Transverse colon (tissue), 4 donors: ENCODE measurements at regions not wholly inside any gene's neighbourhood (a gene's known extent, or its start where the extent isn't known, plus 50 kb on each side); places are given as distances from the start of the nearest gene placed in this dataset.
"Not testable (repeated sequence)": the region's sequence is repeated elsewhere in the genome, so short reads cannot be mapped to it uniquely, and the experiment has no call there.

Experiments used
- DNase-seq: peaks from one replicate; pipeline ENCODE4 v3.0.0-alpha.2; 2019
- H3K27ac ChIP-seq, 4 donors: fragments of 200-600 bp; sonication (generic); 2 replicates each; pipeline ENCODE4 v1.5.1; 2016 to 2018; ENCODE audit warnings: inconsistent platforms in 4 of 4
- H3K27me3 ChIP-seq: fragments of 200-600 bp; sonication (generic); 2 replicates; pipeline ENCODE4 v1.5.1; 2017; ENCODE audit warnings: inconsistent platforms
- H3K36me3 ChIP-seq, 4 donors: fragments of 200-600 bp; sonication (generic); 2 replicates each; pipeline ENCODE4 v1.5.1; 2017 to 2019; ENCODE audit warnings: inconsistent platforms in 4 of 4
- H3K4me1 ChIP-seq, 4 donors: fragments of 200-600 bp; sonication (generic); 2 replicates each; pipeline ENCODE4 v1.5.1; 2017 to 2020; ENCODE audit warnings: inconsistent platforms in 4 of 4
- H3K4me3 ChIP-seq, 4 donors: fragments of 200-600 bp; sonication (generic); 1 replicate in 1 of 4; 2 replicates in 3 of 4; pipeline versions ENCODE4 v1.5.1 to v1.6.1; 2017 to 2019; ENCODE audit warnings: inconsistent platforms in 4 of 4
- H3K9me3 ChIP-seq, 2 donors: fragments of 200-600 bp; sonication (generic); 2 replicates each; pipeline ENCODE4 v1.5.1; 2017 to 2019; ENCODE audit warnings: inconsistent platforms in 2 of 2
- EP300 ChIP-seq: sonication (generic); formaldehyde crosslinking; IDR thresholded peaks from one replicate; pipeline ENCODE4 v1.6.1; 2017; ENCODE audit warnings: antibody characterized with exemption, low read depth
- POLR2A ChIP-seq: fragments of 450-650 bp; IDR thresholded peaks from one replicate; pipeline ENCODE4 v1.6.1; 2016; ENCODE audit warnings: antibody characterized with exemption, mild to moderate bottlenecking, moderate library complexity
- POLR2AphosphoS5 ChIP-seq, 3 donors: sonication (generic); formaldehyde crosslinking; IDR thresholded peaks; one replicate each; pipeline ENCODE4 v1.6.1; 2016; ENCODE audit warnings: antibody characterized with exemption in 3 of 3
- WGBS, 2 donors: methylation state at CpG; one replicate each; pipeline ENCODE4 v1.1.5; 2018; ENCODE audit warnings: low coverage in 1 of 2; 5-methylcytosine and 5-hydroxymethylcytosine counted together
- in situ Hi-C, 4 donors: fragments of 200-750 bp; cut with MboI; loops; one replicate each; pipeline versions ENCODE4 v1.15.0 to v1.15.1; 2017; ENCODE audit warnings: low sequenced_read_pairs in 3 of 4, low pct_ligation_motif_present in 1 of 4, low pct_unique_long_range_greater_than_20kb in 1 of 4
- intact Hi-C: fragments of 100-400 bp; cut with DNase I; formaldehyde crosslinking; loops from one replicate; pipeline ENCODE4 v1.15.1; 2023; ENCODE audit warnings: low total_unique reads
- TF ChIP-seq, protein P1 (sequence below), 5 experiments: fragments of 200-600 bp in 3 of 5; fragments of 450-650 bp in 2 of 5; sonication (generic) in 3 of 5; IDR thresholded peaks; 1 replicate in 2 of 5; 2 replicates in 3 of 5; pipeline ENCODE4 v1.5.1; 2016 to 2017; ENCODE audit warnings: antibody characterized with exemption in 5 of 5, inconsistent platforms in 3 of 5, mild to moderate bottlenecking in 2 of 5, moderate library complexity in 1 of 5

DNA sequence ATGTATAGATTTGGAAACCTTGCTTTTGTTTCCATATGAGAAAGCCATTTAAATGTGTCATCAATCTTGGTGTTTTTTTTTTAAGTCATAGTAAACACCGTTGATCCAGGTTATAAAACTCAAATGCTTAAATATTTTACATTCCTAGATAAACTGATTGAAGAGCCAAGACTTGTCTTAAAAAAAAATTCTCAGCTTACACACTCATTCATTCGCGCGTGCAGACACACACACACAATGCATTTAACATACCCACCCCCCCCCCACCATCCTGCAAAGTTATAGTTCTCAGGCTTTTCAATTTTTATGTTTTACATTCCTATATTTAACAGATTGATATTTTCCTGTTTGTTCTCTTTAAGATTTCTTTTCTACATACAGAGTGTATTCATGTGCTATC, 536.4 kb downstream of the PRKD1 start:
- no peak overlapping the region for H3K4me3 ChIP-seq
- intact Hi-C loops (no loop called here), in situ Hi-C loops (no loop called here)
- DNase-seq = no peak
- TF ChIP-seq, protein P1, sequence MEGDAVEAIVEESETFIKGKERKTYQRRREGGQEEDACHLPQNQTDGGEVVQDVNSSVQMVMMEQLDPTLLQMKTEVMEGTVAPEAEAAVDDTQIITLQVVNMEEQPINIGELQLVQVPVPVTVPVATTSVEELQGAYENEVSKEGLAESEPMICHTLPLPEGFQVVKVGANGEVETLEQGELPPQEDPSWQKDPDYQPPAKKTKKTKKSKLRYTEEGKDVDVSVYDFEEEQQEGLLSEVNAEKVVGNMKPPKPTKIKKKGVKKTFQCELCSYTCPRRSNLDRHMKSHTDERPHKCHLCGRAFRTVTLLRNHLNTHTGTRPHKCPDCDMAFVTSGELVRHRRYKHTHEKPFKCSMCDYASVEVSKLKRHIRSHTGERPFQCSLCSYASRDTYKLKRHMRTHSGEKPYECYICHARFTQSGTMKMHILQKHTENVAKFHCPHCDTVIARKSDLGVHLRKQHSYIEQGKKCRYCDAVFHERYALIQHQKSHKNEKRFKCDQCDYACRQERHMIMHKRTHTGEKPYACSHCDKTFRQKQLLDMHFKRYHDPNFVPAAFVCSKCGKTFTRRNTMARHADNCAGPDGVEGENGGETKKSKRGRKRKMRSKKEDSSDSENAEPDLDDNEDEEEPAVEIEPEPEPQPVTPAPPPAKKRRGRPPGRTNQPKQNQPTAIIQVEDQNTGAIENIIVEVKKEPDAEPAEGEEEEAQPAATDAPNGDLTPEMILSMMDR (IDR thresholded peaks at IDR 0.05) = no peak
- TF ChIP-seq POLR2AphosphoS5 (IDR thresholded peaks at IDR 0.05) = no peak
- no peak for TF ChIP-seq EP300
- no peak for TF ChIP-seq POLR2A
- no peaks in the 10 kb centered on the region for H3K9me3 ChIP-seq
- H3K27me3 ChIP-seq = no peaks in the 10 kb centered on the region
- no peak overlapping the region for H3K27ac ChIP-seq
- WGBS, 2 donors = 71 to 81% methylated on average over 4 of the region's 4 CpGs
- H3K4me1 ChIP-seq = no peaks in the 10 kb centered on the region
- H3K36me3 ChIP-seq = no peaks in the 10 kb centered on the region

DNA sequence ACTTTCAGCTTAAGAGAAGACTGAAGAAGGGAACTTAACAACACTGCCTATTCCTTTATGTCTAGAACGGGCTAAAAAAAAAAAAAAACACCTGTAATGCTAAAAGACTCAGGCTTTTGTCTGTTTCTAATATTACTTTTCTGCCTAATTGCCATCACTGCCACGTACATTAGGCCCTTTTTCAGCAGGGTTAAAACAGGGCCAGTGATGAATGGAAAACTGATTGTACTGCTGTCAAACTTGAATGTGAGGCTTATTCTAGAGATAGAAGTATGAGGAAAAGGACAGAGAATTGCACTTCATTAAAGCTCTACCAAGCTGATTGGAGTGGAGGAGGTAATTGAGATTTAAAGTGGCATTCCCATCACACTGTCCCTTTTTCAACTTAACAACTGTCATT, 535.8 kb downstream of the PRKD1 start:
- no peak for TF ChIP-seq POLR2AphosphoS5 (IDR thresholded peaks at IDR 0.05)
- 67% methylated on average over 2 of the region's 2 CpGs for WGBS, 2 donors

DNA sequence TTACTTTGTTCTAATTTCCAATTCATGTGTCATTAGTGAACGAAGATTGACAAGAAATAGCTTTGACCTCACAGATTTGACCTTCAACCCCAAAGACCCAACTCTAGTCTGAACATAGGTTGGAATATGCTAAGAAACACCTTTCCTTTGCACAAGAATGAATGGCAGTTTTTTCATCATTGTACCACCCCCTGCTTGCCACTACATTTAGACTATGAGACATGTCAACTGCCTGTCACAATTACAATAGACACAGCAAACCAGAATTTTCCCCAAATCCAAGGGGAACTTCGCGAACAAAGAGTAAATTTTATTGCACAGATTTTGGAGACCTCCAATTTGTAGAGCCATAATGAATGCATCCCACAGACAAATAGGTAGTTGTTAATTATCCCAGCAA, 535.4 kb downstream of the PRKD1 start:
- intact Hi-C loops = no loop called here

More for the DNA sequence above, 535.8 kb downstream of the PRKD1 start:
- Histone ChIP-seq H3K27me3 (no peaks in the 10 kb centered on the region), H3K4me3 (no peak overlapping the region), H3K27ac (no peak overlapping the region), H3K9me3 (no peaks in the 10 kb centered on the region), H3K36me3 (no peaks in the 10 kb centered on the region), H3K4me1 (no peaks in the 10 kb centered on the region)
- no peak for DNase-seq
- intact Hi-C loops (no loop called here), in situ Hi-C loops (no loop called here)

DNA sequence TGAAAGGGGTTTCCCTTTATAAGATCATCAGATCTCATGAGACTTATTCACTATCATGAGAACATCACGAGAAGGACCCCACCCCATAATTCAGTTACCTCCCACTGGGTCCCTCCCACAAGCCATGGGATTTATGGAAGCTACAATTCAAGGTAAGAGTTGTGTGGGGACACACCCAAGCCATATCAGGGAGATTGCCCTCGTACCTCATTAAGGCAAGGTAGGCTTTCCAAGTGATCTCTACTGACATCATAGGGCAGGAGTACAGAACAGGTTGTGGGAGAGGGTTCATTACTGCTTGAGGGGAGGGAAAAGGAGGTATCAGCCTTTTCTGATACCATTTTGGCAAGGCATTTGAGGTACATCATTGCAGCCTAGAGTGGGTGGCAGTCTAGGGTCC, 524.6 kb downstream of the PRKD1 start:
- no peak for DNase-seq
- intact Hi-C loops (no loop called here), in situ Hi-C loops (no loop called here)
- no peaks in the 10 kb centered on the region for H3K4me1 ChIP-seq
- 40 to 43% methylated on average over 1 to 2 of the region's 2 CpGs for WGBS, 2 donors
- no peaks in the 10 kb centered on the region for H3K27me3 ChIP-seq
- H3K9me3 ChIP-seq = peaks cover 0 to 9% of the 10 kb centered on the region in 2 donors
- no peak for TF ChIP-seq POLR2AphosphoS5 (IDR thresholded peaks at IDR 0.05)
- TF ChIP-seq, protein P1 (IDR thresholded peaks at IDR 0.05) = no peak
- no peak for TF ChIP-seq EP300
- TF ChIP-seq POLR2A = no peak
- no peaks in the 10 kb centered on the region for H3K36me3 ChIP-seq
- no peak overlapping the region for H3K27ac ChIP-seq
- no peak overlapping the region for H3K4me3 ChIP-seq

More for the DNA sequence above, 535.4 kb downstream of the PRKD1 start:
- no peak overlapping the region for H3K4me3 ChIP-seq
- WGBS, 2 donors = 80 to 86% methylated on average over 1 to 3 of the region's 3 CpGs
- H3K4me1 ChIP-seq = no peaks in the 10 kb centered on the region
- no peaks in the 10 kb centered on the region for H3K9me3 ChIP-seq
- no peak overlapping the region for H3K27ac ChIP-seq
- H3K36me3 ChIP-seq = no peaks in the 10 kb centered on the region
- TF ChIP-seq POLR2AphosphoS5 (IDR thresholded peaks at IDR 0.05) (no peak), EP300 (no peak), POLR2A (no peak)
- TF ChIP-seq, protein P1 (IDR thresholded peaks at IDR 0.05) = no peak
- in situ Hi-C loops = no loop called here
- DNase-seq = no peak
- no peaks in the 10 kb centered on the region for H3K27me3 ChIP-seq

DNA sequence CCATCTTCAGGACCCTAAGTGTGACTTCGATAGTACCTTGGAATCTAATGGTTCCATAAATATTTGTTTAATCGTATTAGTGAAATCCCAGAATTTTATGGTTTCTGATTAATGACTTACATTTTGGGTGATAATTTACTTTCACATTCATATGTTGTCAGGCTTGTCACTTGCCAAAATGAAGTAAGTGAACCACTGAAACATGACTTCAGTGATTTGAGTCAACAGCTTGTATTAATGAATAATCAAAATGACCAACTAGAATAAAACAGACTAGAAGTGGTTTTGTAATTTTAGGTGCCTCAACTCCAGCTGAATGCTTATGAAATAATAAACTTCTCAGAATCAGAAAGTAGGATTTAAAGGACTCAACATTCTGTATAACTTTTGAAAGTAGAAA, 517.1 kb downstream of the PRKD1 start:
- peaks cover 0 to 10% of the 10 kb centered on the region in 2 donors for H3K9me3 ChIP-seq
- H3K4me3 ChIP-seq = no peak overlapping the region
- intact Hi-C loops = no loop called here
- H3K4me1 ChIP-seq = no peaks in the 10 kb centered on the region
- 85 to 100% methylated on average over 1 to 2 of the region's 2 CpGs for WGBS, 2 donors
- H3K27me3 ChIP-seq = no peaks in the 10 kb centered on the region
- H3K27ac ChIP-seq = no peak overlapping the region
- no peak for DNase-seq
- TF ChIP-seq EP300 (no peak), POLR2AphosphoS5 (IDR thresholded peaks at IDR 0.05) (no peak), POLR2A (no peak)
- TF ChIP-seq, protein P1 (IDR thresholded peaks at IDR 0.05) = no peak
- no peaks in the 10 kb centered on the region for H3K36me3 ChIP-seq
- in situ Hi-C loops = no loop called here

DNA sequence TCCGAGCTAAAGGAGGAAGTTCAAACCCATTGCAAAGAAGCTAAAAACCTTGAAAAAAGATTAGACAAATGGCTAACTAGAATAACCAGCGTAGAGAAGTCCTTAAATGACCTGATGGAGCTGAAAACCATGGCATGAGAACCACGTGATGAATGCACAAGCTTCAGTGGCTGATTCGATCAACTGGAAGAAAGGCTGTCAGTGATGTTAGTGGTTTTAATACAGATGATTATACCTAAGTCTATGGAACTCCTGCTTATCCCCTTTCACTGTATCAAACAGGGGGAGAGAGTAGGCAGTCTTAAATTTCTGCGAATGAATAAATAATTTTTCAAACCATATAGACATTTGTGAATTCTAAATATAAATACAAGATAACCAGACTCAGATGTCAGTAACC, 512.7 kb downstream of the PRKD1 start:
- WGBS, 2 donors = 69 to 73% methylated on average over 5 of the region's 5 CpGs
- H3K4me1 ChIP-seq, DNase-seq, intact Hi-C loops, H3K27me3 ChIP-seq, H3K4me3 ChIP-seq, H3K27ac ChIP-seq, H3K9me3 ChIP-seq, in situ Hi-C loops, H3K36me3 ChIP-seq: not testable (repeated sequence)
